ENCODE measurements at regions not wholly inside any gene's neighbourhood (a gene's known extent, or its start where the extent isn't known, plus 50 kb on each side); places are given as distances from the start of the nearest gene placed in this dataset.

DNA sequence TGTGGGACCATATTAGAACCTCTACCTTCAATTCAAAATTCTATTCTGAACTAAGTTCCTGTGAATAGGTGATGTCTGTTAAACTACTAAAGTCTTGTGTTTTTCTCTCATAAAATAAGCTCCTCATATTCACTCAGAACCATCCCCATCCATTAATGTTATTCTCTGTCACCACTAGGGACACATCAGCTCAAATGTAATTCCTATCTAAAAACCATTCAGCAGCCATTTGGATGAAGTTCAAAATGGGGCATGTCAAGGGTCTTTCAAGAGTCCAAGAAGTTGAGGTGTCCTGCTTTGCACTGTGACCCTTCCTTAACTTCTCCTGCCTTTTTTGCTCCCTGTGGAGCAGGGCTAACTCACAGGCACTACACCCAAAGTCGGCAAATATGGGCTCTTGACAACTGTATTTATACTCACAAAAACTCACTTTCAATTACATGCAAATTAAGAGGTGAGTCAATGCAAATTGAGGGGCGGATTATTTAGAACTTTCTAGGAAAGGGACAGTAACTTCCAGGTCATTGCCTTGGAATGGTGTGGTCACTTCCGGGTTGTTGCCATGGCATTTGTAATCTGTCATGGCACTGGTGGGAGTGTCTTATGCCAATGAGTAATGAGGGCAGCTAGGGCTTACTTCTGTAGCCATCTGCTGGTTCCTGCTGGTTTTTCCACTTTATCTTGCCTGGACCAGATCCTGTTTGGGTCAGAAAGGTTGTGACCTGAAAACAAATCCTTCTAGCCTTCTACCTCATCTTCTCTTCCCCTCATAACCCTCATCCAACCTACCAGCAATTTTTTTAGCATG, 128.2 kb upstream of the COX10 start:
- DNase-seq = no peak

- DNase-seq = no peak
Observed at GRCh38 chr17:13941781-13942180, 127.5 kb upstream of the COX10 start.

GRCh38 chr17:13943909-13944308, 125.4 kb upstream of the COX10 start:
- DNase-seq = no peak

GRCh38 chr17:13947499-13947898, 121.8 kb upstream of the COX10 start:
- no peak for DNase-seq

- DNase-seq = peak; percentile 15
Observed at GRCh38 chr17:13952009-13952750, 117.1 kb upstream of the COX10 start.

- DNase-seq = no peak
Observed at GRCh38 chr17:13953841-13954240, 115.5 kb upstream of the COX10 start.

DNA sequence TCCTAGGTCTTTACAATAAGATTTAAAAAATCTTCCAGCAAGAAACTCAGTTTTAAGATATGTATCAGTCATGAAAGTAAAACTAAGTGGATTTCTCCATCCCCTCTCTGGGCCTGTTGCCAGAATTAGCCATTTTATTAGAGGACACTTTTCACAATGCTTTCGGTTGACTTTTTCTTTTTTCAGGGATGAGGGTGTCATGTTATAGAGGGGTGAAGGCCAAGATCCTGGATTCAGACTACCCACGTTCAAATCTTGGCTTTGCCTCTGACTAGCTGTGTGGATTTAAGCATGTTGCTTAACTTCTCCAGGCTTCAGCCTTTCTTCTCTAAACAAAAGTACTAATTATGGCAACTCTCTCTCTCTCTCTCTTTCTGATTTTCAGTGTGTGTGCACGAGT, 111.7 kb upstream of the COX10 start:
- no peak for DNase-seq

- no peak for DNase-seq
Observed at GRCh38 chr17:13958773-13959172, 110.5 kb upstream of the COX10 start.

DNA sequence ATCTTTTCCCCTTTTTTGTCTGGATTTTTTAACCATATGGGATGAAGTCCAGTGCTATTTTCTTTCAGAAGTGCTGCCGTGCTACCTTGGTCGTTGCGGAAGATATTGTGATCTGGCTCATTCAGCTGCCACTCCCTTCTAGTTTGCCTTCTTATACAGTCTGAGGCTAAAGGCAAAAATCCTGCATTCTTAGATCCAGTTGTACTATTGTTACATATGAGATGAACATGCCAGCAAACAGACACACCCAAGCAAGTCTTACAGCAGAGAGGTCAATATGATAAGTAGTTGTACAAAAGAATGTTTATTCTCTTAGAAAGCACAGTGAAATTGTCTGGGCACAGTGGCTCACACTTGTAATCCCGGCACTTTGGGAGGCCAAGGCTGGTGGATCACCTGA, 108.0 kb upstream of the COX10 start:
- no peak for DNase-seq

DNA sequence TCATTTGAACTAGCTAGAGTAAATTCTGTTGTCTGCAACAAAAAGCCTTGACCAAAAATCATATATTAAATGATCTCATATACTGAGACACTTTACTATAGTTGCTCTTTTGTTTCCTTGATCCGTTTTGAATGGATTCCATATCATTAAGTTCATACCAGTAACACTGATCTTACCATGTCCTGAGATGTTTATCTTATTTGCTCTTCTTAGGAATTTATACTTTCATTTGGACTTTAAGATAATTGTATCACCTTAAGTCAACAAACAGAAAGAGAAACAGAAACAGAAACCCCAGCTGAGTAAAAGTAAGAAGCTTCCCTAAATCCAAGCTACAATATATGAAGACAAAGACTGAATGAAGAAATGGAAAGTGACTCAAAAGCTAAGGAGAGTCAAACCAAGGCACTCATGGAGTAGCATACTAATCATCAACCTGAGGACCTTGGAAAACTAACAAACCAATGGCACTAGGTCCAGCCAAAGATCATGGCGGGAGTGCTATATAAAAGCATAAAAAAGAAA, 106.5 kb upstream of the COX10 start:
- DNase-seq = no peak

DNA sequence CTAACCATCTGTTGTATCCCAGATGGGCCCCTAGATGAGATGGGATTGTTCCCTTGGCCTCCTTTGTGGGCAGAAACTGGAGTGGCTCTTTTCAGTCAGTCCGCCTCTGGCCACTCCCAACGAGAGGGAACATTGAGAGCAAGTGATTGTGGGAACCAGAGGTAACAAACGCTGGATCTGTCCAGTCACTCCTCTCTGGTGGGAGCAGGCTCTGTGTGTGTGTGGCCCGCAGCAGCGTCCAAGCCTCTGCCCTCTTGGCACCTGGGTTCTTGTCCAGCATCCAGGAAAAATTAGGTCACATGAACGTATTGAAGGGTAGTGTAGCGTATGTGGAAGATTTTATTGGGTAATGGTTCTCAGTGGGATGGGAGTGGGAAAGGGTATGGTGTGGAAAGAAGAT, 101.9 kb upstream of the COX10 start:
- no peak for DNase-seq

GRCh38 chr17:13970531-13970930, 98.8 kb upstream of the COX10 start:
- DNase-seq = no peak

DNA sequence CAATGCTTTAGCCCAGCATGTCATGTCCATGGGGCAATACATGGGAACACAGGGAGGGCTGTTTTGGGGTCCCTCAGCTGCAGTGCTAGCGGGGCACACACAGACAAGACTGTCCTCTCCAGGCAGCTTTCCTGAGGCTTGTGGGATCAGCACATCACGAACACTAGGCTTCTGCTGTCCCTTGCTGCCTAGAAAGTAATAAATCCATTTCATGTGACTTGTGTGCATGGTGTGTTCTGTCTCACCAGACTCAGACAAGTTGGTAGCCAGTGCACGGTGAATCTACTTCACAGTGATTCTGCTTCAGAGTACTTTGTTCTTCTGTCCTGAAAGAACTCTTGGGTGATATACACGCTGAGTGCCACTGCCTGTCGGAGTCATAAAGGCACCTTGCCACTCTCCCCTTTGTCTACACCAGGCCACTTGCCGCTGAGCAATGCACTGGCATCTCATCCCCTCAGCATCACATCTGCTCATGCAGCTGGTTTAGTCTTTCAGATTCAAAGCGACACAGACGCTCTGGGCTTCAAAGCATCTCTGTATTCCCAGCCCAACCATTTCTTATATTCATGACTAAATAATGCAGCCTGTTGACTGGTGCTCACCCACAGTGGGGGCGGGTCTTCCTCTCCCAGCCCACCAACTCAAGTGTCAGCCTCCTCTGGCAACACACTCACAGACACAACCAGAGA, 95.2 kb upstream of the COX10 start:
- DNase-seq = no peak

DNA sequence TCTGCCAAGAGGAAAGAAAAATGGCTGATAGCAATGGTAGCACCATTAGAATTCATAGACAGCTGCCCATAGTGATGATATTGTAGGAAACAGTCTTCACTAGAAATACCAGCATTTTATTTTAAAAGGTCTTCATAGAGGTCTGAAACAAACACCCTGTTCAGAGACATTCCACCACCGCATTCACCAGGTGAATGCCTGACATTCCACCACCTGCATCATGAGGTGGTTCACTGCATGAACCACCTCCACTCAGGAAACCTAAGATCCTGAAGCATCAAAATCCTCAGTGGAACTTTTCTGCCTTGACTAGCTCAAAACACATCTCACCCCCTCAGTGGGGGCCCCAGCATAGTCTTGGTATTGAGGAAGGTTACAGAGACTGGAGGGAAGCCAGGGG, 91.5 kb upstream of the COX10 start:
- DNase-seq = no peak

GRCh38 chr17:13978478-13978877, 90.8 kb upstream of the COX10 start:
- DNase-seq = no peak

GRCh38 chr17:13981881-13982280, 87.4 kb upstream of the COX10 start:
- no peak for DNase-seq

GRCh38 chr17:13984956-13985355, 84.3 kb upstream of the COX10 start:
- DNase-seq = no peak

DNA sequence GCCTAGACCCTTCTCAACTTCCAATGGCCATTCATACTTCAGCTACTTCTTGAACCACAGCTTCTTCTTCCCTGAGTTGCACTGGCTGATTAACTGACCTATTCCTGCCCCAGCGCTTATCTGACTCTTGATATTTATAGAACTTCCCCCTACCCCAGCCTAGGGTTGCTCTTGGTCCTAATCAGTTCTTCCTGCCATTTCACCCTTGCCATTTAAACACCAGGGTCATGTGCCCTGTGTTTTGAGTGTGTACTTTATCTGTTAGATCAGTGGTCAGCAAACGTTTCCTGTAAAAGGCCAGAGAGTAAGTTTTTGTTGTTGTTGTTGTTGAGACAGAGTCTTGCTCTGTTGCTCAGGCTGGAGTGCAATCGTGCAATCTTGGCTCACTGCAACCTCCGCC, 82.4 kb upstream of the COX10 start:
- no peak for DNase-seq

DNA sequence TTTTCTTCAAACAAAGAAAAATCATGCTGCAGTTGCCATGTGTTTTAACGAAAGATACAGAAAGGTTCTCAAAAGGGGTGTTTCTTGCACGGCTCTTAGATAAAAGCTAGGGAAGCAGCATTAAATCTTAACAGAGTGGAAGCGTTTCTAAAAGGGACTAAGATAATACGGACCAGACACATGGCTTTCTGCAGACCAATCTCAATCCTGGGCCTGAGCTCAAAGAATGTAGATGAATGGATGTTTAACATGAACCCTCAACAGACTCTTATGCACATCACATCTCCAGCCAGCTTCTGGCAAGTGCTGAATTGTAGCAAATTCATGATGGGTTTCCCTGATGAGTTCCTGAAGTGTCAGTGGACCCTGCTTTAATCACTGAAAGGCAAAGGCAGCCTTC, 80.2 kb upstream of the COX10 start:
- no peak for DNase-seq

- DNase-seq = no peak
Observed at GRCh38 chr17:13993106-13993505, 76.2 kb upstream of the COX10 start.

DNA sequence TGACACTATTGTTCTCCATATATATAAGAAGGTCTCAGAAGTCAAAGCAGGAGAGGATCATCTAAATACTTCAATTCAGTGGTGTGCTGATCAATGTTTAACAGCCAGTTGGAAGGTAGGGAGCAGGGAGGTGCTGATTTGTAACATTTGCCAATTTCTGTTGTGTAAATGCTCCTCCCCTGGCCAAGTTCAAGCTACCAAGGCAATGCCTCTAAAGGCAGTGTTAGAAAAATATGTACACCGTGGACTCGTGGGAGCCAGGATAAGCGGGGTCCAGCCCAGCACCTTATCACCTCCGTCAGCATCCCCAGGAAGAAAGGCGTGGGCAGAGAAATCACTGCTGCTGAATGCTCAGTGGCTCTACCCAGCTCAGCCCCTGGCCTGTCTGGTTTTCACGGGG, 75.3 kb upstream of the COX10 start:
- DNase-seq = no peak

GRCh38 chr17:13995856-13996271, 73.4 kb upstream of the COX10 start:
- DNase-seq = no peak

GRCh38 chr17:13996276-13996675, 73.0 kb upstream of the COX10 start:
- no peak for DNase-seq

- DNase-seq = no peak
Observed at GRCh38 chr17:13996748-13997147, 72.6 kb upstream of the COX10 start.

Measured in SHP77 treated with DMSO at 0.1 percent for 48 hours (cell line).